ENCODE measurements at regions not wholly inside any gene's neighbourhood (a gene's known extent, or its start where the extent isn't known, plus 50 kb on each side); places are given as distances from the start of the nearest gene placed in this dataset.

DNA sequence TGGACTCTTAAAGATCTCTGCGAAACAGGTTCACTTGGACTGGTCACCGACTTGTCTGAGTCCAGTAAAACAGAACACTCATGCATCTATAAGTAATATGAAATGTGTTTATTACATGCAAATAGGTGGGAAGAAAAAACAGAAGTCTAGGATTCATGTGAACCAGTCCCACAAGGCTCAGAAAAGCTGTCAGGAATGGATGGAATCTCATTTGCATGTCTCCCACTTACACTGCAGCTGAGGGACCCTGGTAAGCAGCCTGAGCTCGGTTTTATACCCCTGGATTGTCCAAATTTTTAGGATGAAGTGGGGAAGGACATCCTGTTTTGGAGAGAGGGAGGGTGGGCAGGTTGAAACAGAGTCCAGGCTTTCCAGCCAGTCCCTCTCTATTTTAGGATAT is 1545.1 kb upstream of the PCDH20 start:
- DNase-seq = no peak

DNA sequence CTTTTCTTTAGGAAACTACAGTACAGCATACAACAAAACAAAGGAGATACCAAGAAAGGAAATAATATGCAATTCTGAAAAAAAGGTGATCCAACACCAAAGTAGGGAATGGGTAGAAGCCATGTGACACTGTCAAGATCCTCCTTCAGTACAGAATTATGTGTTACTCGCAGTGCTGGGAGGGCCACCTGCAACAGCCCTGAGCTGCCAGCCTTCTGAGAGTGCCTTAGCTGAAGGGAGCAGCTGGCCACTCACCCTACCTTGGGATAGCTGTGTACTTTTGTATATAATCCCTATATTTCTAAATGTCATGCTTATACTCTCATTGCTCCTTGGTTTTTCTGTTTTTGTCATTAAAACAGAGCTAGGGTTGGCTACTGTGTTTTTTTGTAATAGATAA is 1518.2 kb upstream of the PCDH20 start:
- DNase-seq = no peak

DNA sequence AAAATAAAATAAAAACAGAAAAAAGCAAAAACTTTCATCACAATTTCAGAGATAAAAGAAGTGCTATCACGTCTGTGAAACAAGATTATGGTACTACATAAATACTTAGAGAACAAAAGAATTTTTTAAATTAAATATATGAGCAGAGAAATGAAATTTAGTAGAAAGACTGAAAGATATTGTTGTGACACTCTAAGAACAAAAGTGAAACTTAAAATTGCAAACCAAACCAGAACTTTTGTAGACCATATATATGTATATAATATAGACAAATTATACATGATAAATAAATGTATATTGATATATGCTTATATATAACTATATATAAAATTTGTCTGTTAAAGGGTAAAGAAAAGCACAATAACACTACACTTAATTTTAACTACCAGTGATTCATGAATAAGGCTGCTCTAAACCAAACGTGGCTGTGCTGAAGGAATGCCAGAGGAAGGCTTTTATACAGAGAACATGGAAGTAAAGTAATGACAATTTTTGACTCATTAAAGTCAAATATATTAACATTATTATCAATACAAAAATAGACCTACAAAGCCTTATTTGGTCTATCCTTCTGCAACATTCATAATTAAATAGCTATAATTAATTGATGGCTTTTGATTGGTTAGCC is 1516.7 kb upstream of the PCDH20 start:
- no peak for DNase-seq

DNA sequence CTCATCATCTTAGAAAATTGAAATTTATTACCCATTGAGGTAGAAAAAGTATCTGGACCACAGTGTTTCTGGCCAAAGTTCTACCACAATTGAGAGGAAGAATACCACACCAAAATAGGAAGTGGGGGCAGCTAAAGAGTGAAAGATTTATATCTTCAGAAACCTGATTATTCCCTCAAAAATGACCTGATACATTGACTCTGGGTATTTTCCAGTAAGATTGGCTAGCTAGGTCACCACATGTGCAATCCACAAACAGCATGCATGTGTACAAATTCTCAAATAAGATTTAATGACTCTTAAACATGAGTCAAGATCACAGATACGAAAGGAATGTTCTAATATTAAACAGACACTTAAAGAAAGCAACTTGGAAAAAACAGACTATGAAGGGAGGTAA is 1516.2 kb upstream of the PCDH20 start:
- DNase-seq = no peak

DNA sequence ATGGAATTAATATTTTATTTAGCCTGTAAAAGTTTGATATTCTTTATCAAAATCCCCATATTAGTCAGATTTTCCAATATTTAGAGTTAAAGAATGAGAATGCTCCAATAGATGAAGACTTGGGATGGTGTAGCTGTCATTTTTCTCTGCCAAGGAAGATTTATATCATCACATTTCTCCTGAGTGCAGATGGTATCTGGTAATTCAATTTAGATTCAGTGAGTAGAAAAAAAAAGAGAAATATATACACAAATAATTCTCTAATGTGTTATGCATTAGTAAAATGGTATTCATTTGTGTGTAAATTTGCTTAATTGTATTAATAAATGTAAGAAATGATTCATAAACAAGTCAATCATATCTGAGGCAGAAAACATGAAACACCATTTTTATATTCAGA is 1508.7 kb upstream of the PCDH20 start:
- no peak for DNase-seq

DNA sequence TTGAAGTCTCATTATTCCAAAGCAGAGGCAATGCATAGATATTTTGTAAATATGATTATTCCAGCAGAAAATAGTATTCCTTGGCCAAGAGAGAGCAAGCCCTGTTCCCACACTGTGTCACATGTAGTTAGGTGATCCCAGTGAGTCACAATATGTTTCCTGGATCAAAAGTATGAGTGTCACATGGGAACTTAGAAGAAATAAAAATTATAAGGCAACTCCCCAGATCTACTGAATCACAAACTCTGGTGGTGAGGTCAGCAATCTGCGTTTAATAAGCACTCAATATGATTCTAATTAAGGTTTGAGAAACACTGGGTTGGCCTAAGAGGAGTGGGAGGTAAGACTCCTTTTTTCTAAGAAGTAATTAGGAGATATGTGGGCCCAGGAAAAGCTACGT is 1504.5 kb upstream of the PCDH20 start:
- DNase-seq = no peak

DNA sequence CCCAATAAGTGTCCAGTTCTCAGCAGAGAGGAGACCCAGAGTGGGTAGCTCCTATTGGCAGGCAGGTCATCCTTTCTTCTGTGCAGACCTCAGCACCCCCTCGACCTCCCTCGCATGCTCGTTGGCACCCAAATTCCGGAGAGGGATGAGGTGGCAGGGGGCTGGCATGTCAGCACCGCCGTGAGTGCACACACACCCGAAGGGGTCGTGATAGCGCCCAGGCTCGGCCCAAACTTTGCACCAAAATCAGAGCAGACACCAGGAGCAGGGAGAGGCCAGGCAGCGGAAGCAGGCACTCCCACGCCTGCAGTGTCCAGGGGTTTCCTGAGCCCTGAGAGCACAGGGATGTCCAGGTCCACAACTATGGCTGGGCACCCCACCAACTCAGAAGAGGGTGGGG is 1503.8 kb upstream of the PCDH20 start:
- DNase-seq = no peak

DNA sequence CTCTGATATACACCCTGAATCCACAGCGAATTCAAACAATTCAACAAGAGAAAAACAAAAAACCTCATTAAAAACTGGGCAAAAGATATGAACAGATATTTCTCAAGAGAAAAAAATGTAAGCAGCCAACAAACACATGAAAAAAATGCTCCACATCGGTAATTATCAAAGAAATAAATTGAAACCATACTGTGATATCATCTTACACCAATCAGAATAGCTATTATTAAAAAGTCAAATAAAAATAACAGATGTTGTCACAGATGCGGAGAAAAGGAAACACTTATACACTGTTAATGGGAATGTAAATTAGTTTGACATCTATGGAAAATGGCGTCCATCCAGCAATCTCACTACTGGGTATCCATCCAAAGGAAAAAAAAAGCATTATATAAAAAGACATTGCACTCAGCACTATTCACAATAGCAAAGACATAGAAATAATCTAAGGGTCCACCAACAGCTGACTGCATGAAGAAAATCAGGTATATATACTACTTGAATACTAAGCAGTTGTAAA is 1495.0 kb upstream of the PCDH20 start:
- DNase-seq = no peak

DNA sequence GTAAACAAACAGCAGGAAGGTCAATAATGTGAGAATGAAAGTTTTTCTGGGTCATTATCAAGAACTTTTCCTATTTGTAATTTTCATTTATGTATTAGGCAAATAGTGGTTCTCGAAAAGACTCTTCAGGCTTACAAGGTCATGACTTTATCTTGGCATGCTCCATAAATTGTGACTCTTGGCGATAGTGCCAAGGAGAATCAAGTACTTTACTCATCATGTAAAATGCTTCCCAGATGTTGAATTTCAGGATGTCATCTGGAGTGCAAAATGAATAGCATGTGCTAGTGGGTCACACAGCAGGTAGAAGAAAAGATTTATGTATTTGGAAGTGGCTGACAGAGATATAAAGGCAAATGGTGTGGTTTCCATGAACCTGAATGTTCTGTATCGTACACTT is 1492.7 kb upstream of the PCDH20 start:
- DNase-seq = no peak

DNA sequence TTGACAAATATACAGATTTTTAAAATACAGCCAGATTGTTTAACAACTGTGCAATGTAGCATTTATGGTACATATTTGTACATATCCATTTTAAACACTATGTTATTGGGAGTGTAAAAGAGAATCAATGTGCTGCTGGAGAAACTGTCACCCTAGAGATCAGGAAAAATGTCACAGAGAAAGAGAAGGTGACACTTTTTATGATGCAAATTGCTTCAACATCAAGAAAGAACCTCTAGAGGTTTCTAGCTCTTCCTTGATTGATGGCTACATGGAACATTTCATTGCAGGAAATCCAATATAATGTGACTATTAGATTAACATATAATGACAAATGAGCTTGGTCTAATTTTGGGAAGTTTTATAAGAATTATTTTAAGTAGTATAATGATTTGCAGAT is 1491.2 kb upstream of the PCDH20 start:
- no peak for DNase-seq

DNA sequence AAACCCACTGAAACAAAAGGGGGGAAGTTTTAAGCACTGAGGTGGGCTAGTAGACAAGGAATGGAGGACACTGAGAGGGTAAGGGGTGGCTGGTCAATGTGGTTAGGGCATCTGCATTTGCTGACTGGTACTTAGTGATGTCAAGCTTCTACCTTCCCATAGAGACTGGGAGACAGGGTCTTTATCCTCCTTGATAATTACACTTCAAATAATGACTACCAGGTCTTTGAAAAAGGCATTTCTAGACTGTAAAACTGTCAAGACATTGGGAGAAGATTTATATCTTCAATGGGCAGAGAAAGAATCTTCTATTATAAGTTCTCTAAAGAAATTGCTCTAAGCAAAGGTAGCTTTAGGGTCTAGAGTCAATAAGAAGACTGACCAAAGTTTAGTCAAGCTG is 1490.8 kb upstream of the PCDH20 start:
- no peak for DNase-seq

DNA sequence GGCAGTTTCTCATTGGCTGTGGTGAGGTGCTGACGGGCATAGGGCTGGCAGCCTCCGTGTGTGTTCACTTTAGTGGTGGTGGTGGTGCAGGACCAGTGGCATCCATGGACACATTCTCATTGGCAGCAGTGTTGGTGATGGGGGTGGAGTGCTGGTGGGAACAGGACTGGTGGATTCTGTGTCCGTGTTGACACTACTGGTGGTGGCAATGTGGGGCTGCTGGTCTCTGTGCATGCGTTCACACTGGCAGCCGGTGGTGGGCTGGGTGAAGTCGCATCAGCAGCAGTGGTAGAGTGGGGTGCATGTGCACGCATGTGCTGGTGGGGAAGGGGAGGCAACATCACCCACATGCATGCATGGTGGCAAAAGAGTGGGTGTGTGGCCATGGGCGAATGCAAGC is 1471.4 kb upstream of the PCDH20 start:
- DNase-seq = no peak

DNA sequence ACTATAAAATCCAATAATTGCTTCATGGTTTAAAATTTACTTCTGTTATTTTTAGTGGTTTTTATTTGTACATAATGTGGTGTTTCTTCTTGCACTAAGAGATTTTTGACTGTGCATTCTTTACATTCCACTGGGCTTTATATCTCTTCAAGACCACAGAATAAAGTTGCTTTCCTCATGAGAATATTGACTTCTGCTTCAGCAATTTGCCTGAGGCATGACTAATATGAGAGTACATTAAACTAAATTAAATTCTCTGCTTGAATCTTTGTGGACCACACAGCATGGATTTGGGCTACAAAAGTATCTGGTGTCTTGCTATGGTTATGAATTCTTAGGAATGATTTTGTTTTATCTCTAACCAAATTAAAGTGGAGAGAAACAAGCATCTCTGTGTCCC is 1463.4 kb upstream of the PCDH20 start:
- DNase-seq = no peak

DNA sequence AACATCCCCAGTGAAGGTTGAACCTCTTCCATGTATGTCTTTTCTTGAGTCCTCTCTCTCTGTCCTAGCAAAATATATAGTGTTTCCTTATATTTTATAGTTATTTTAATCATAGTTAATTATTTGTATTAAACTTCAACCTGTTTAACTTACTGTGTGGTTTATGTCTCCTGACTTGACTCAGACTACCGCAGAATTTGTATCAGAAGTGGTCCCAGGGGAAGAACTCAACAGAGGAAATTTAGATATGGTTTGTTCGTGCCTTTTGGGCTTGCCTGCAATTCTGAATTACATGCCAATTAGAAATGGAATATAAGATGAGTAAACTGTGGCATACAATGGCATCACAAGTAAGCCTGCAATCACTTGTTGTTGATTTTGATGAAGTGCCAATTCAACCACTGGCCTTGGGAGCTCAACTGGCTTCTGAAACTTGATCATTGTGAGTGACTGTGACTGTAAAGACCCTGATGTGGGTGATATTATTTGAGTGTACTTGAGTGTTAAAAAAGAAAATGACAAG is 1459.5 kb upstream of the PCDH20 start:
- DNase-seq = no peak

DNA sequence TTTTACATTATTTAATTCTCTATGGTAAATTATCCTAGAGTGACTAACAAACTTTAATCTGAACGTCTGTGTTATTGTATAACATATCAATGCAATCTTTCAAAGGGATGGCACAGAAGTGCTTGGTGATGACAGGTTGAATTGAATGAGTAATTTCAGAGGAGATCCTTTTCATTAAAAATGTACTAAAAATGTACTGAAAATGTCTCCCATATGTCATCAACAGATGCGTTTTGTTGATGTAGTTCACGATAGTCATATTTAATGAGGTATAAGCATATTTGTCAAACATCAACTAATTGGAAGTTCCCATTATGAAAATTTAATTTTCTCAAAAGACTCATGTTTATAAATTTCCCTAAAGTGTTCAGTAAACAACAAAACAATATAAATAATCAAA is 1434.7 kb upstream of the PCDH20 start:
- DNase-seq = no peak

DNA sequence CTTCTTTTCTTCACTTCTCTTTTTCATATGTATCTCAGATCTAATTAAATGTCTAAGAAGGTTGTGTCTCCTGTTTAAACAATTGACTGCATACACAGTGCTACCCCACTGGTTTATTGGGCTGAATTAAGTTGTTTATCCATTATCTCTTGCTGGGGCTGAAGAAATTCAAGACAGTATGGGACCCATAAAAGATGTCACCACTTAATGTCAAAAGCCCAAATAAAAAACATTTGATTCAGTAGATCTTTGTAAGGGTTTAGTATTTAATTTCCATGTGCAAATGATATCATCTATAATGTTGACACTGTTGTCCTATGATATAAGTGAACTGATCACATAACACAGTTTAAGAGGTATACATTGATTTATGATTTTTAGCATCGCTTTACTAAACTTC is 1431.9 kb upstream of the PCDH20 start:
- no peak for DNase-seq

DNA sequence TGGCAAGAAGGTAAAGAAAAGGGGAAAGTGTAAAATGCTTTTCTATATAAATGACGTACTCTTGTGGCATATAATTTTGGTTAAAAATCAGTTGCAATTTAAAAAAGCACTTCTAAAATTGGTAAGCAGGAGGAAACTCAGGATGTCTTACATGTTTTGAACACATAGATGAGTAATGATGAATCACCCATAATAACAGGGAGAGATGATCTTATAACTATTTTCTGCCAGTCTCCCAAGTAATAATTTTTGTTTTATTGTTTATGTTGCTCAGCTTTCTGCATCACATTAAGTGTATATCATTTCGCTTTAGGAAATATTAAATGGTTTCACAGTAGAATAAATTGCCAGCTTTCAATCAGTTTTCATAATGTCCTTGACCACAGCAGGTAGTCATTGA is 1430.7 kb upstream of the PCDH20 start:
- no peak for DNase-seq

DNA sequence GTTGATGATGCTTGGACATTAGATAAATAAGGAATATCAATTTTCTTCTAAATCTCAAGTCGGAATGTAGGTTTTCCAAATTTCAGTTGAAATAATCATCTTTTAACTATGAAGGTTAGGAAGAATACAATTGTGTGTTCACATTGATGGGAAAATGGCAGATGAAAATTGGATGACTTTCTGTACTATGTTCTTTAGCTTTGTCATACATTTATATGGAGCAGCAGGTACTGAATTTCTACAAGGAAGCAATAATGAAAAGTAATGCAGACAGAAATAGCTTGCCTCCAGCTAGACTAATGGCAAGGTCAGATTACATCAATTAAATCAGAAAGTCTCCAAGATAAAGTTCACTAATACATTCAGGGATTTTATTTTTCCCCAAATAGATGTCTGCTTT is 1423.7 kb upstream of the PCDH20 start:
- DNase-seq = no peak

DNA sequence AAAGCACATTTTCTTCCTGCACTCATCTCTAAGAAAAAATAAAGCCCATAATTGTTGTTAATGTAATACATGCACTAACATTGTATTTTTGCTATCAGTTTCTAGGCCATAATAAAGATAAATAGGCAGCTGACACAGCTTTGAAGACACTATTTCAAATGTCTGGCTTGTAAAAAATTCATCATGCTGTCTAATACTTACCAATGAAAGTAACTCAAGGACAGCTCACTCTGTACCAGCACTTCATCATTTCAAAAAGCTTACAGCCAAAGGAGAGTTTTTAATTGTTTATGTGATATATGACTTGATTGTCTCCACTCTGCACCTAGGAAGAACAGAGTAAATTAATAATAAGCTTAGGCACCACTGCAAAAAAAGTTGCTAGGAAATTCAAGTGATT is 1423.3 kb upstream of the PCDH20 start:
- DNase-seq = no peak

DNA sequence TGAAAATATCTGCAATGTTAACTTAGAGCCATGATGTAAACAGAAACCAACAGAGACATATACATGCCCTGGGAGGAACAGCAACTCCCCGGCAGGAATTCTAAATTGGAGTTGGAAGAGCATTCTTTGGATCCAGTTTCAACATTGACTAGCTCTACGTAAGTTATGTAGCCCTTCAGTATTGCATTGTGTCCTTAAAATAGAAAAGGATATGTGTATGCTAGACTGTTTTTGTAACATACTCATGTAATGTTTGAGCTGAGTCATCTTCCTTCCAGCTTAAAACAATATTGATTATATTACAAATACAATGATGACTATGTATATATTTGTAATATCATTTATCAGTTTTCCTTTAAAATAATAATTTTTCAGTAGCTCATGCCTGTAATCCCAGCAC is 1422.2 kb upstream of the PCDH20 start:
- DNase-seq = no peak

DNA sequence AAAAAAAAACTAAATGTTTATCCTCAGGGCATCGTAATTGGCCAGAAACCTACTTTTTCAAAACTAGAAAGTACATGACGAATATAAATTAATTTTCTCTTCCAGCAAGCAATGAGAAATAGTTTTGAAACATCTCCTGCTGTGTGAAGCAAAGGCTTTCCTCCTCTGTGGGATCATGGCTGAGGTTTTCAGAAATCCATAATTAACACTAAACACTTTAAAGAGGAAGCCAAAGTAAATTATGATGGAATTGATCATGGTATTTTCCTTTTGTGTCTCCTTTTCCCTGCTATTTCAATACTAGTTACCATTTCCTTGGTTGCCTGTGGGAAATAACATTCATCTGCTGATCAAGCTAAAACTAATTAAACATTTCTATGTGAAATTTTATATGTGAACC is 1413.8 kb upstream of the PCDH20 start:
- no peak for DNase-seq

DNA sequence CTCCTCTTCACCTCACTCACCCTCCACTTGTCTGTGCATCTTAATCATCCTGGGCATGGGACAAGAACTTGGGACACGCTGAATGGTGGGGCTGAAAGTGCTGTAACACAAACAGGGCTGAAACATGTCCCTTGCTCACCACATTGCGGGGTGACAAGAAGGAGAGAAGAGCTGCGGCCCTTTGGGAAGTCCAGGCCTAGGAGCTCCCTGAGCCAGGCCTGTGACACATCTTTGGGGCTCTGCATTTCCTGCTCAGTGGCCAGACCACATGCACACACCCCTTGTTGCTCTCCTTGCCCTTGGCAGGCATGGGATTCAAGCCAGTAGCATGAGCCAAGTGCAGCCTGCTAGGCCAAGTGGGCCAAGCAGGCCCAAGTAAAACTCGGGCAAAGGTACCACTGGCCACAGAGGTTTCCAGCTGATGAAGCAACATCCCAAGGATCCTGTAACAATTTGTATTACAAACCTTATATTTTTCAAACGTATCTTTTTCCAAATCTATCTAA is 1384.3 kb upstream of the PCDH20 start:
- no peak for DNase-seq

DNA sequence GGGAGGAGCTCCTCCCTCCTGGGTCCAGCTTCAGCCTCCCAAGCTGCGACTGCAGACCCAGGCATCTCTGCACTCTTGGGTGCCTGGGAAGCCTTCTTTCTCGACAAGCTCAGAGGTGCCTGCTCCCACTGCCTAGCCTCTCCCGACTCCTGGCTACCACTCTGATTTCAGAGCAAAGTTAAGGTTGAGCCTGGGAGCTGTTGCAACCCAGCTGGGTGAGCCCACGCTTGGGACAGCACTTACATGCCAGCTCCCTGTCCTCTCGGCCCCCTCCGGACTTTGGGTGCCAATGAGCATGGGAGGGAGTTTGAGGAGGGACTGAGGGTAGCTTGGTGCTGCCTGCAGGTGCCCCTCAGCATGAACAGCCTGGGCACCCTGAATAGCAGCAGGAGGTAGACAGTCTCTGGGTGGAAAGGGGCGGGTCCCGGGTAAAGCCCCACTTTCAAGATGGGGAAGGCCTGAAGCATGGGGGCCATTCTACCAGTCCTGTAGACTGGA is 1383.4 kb upstream of the PCDH20 start:
- no peak for DNase-seq

DNA sequence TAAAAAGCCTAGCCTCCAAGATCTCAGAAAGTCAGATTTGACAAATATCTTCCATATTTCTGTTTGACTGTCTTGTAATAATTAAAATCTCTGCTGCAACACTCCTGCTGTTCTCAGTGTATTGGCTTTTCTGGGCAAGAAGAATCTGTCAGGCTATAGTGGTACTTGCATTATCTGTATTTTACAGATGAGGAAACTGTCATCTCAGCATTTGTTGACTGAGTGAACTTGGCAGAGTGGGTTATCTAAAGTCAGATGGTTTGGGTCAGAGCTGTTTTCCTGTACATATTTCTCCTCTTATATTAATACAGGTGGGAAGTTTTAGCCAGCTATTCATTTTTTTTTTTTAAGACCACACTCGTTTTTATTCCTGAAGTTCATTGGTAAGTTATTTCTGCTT is 1378.2 kb upstream of the PCDH20 start:
- no peak for DNase-seq

DNA sequence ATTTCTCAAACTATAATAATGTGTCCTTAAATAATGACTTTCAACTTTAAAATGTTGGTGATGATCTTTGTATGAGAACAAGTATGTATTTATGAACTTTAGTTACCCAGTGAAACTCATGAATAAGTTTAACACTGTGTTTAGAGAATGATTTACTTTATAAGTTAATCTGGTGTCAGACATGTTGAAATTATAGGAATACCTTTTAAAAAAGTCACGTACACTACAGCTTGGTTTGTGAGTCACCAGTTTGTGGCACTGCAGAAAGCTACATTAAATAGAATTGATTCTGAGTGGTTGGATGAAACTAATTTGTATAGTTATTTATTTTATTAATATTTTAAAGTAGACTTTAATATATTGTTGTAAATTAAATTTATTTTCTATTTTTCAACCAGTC is 1366.2 kb upstream of the PCDH20 start:
- DNase-seq = no peak

All from activated CD8-positive, alpha-beta memory T cell treated with anti-CD3 and anti-CD28 coated beads, Interleukin-2, amount 50 U/mL, for 4 hours (primary cell).